Prostate gland (tissue), 2 donors: ENCODE measurements at regions not wholly inside any gene's neighbourhood (a gene's known extent, or its start where the extent isn't known, plus 50 kb on each side); places are given as distances from the start of the nearest gene placed in this dataset.

Source experiments
- DNase-seq: peaks from one replicate; pipeline ENCODE4 v3.0.0-alpha.2; 2019; ENCODE audit warnings: low spot score
- H3K27ac ChIP-seq, 2 donors: fragments of 200-600 bp; sonication (generic); 2 replicates each; pipeline ENCODE4 v1.5.1; 2017 to 2019
- H3K27me3 ChIP-seq: fragments of 200-600 bp; sonication (generic); replicated peaks from 2 replicates; pipeline ENCODE4 v1.5.1; 2019; ENCODE audit not compliant: insufficient read depth
- H3K36me3 ChIP-seq, 2 donors: fragments of 200-600 bp; sonication (generic); 1 replicate in 1 of 2; 2 replicates in 1 of 2; pipeline versions ENCODE4 v1.5.1 to v1.8.1; 2017 to 2019
- H3K4me1 ChIP-seq: fragments of 200-600 bp; sonication (generic); replicated peaks from 2 replicates; pipeline ENCODE4 v1.5.1; 2019
- H3K4me3 ChIP-seq, 2 donors: fragments of 200-600 bp; sonication (generic); 2 replicates each; pipeline ENCODE4 v1.5.1; 2017 to 2019
- H3K9me3 ChIP-seq: fragments of 200-600 bp; sonication (generic); 2 replicates; pipeline ENCODE4 v1.5.1; 2017
- POLR2A ChIP-seq: fragments of 450-650 bp; IDR thresholded peaks from one replicate; pipeline ENCODE4 v1.6.1; 2016; ENCODE audit warnings: antibody characterized with exemption, mild to moderate bottlenecking
- POLR2AphosphoS5 ChIP-seq: sonication (generic); formaldehyde crosslinking; IDR thresholded peaks from one replicate; pipeline ENCODE4 v1.6.1; 2017; ENCODE audit warnings: antibody characterized with exemption
- WGBS: methylation state at CpG from one replicate; pipeline ENCODE4 v1.1.5; 2018; 5-methylcytosine and 5-hydroxymethylcytosine counted together
- intact Hi-C: fragments of 100-400 bp; cut with DNase I; formaldehyde crosslinking; loops from one replicate; pipeline ENCODE4 v1.14.2; 2022
- TF ChIP-seq, protein P1 (sequence below), 4 experiments: fragments of 200-600 bp in 2 of 4; fragments of 450-650 bp in 2 of 4; sonication (generic) in 2 of 4; IDR thresholded peaks; 1 replicate in 3 of 4; 2 replicates in 1 of 4; pipeline ENCODE4 v1.5.1; 2016 to 2019; ENCODE audit warnings: antibody characterized with exemption in 4 of 4, mild to moderate bottlenecking in 2 of 4, moderate library complexity in 2 of 4

DNA sequence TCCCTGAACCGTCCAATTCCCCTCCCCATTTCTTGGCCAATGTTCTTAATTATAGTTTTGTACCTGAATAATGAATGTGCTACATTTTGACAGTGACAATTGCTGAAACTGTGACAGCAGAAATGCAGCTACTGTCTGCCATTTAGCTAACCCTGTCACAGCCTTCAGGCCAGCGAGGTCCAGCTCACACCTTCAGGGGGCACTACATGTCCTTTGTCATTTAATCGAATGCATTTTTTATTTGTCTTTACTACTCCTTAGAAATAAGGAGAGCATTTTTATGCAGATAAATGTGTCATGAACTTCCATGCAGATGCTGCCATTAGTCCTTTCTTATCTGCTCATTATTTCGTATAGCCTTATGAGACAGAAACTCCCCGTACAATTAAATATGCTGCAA lies 159.9 kb downstream of the MZT1 start:
- no peaks in the 10 kb centered on the region for H3K36me3 ChIP-seq
- no peaks in the 10 kb centered on the region for H3K27me3 ChIP-seq
- no peaks in the 10 kb centered on the region for H3K9me3 ChIP-seq
- no peaks in the 10 kb centered on the region for H3K4me1 ChIP-seq
- TF ChIP-seq, protein P1, sequence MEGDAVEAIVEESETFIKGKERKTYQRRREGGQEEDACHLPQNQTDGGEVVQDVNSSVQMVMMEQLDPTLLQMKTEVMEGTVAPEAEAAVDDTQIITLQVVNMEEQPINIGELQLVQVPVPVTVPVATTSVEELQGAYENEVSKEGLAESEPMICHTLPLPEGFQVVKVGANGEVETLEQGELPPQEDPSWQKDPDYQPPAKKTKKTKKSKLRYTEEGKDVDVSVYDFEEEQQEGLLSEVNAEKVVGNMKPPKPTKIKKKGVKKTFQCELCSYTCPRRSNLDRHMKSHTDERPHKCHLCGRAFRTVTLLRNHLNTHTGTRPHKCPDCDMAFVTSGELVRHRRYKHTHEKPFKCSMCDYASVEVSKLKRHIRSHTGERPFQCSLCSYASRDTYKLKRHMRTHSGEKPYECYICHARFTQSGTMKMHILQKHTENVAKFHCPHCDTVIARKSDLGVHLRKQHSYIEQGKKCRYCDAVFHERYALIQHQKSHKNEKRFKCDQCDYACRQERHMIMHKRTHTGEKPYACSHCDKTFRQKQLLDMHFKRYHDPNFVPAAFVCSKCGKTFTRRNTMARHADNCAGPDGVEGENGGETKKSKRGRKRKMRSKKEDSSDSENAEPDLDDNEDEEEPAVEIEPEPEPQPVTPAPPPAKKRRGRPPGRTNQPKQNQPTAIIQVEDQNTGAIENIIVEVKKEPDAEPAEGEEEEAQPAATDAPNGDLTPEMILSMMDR (IDR thresholded peaks at IDR 0.05) = no peak
- TF ChIP-seq POLR2AphosphoS5 (no peak), POLR2A (no peak)
- WGBS = 83% methylated on average over 5 of the region's 5 CpGs
- DNase-seq = no peak
- no peak overlapping the region for H3K4me3 ChIP-seq
- H3K27ac ChIP-seq = no peak overlapping the region
- intact Hi-C loops = no loop called here

DNA sequence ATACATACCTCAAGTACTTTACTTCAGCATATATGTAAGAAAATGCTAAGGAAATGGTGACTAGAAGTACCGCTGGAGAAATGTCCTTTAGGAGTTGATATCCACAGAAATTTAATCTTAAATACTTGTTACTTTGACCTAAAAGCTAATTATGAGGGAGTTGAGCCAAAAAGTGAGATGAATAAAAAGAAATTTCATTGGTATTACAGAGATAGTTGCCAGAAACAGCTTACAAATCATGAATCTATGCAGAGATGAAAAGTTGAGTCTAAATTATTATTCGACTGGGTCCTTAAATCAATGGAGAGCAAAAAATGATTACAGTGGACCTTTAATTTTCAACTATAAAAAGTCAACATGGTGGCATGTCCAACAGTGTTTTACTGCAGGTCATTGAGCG lies 160.9 kb downstream of the MZT1 start:
- intact Hi-C loops = no loop called here
- no peak for TF ChIP-seq POLR2A
- no peak for TF ChIP-seq POLR2AphosphoS5
- TF ChIP-seq, protein P1 (IDR thresholded peaks at IDR 0.05) = no peak
- no peak overlapping the region for H3K27ac ChIP-seq
- H3K4me3 ChIP-seq = no peak overlapping the region
- WGBS = 91% methylated on average over 3 of the region's 3 CpGs
- H3K9me3 ChIP-seq = no peaks in the 10 kb centered on the region
- H3K4me1 ChIP-seq = no peaks in the 10 kb centered on the region
- no peak for DNase-seq
- H3K27me3 ChIP-seq = no peaks in the 10 kb centered on the region
- H3K36me3 ChIP-seq = no peaks in the 10 kb centered on the region

DNA sequence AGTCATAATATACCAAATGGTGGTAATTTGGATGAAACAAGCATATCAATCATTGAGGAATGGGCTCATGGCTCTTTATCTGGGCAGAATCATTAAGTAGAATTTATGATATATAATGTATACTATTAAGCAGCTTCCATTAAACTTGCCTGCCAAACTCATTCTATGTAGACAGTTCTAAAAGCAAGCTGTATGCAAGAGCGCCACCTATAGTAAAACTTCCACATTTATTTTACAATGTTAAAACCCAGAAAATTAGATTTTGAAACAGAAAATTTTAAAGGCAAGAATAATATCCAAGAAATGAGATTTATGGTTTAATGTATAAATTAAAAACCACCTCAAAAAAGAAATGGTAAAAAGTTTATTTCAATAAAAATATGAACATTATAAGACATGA lies 161.5 kb downstream of the MZT1 start:
- Histone ChIP-seq H3K4me3 (no peak overlapping the region), H3K4me1 (no peaks in the 10 kb centered on the region), H3K27me3 (no peaks in the 10 kb centered on the region), H3K36me3 (no peaks in the 10 kb centered on the region), H3K27ac (no peak overlapping the region), H3K9me3 (no peaks in the 10 kb centered on the region)
- WGBS = 50% methylated on average over 1 of the region's 1 CpG
- intact Hi-C loops = no loop called here
- no peak for DNase-seq
- no peak for TF ChIP-seq POLR2AphosphoS5
- TF ChIP-seq, protein P1 (IDR thresholded peaks at IDR 0.05) = peak in 3 of 4 experiments; percentile 38 to 59 (median 51)

DNA sequence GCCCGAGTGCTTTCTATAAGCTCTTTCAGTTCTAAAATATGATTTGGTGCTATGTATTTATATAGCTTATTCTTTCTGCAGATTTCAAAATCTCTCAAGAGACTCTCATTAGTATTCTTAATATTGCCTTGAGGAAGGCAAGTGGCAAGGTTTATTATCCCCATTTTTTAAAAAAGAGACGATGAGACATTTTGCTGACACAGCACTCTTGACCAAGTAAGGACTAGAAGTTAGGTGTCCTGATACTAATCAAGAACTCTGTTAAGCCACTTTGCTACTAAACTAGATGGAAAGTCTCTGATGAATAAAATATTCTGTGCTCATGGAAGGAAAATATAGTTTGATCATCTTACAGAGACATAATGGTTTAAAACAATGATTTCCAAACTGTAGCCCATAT lies 164.7 kb downstream of the MZT1 start:
- H3K27ac ChIP-seq = no peak overlapping the region
- no peaks in the 10 kb centered on the region for H3K36me3 ChIP-seq
- DNase-seq = no peak
- 91% methylated on average over 2 of the region's 2 CpGs for WGBS
- no peak overlapping the region for H3K4me3 ChIP-seq
- H3K4me1 ChIP-seq = no peaks in the 10 kb centered on the region
- intact Hi-C loops = no loop called here
- H3K9me3 ChIP-seq = no peaks in the 10 kb centered on the region
- TF ChIP-seq, protein P1 (IDR thresholded peaks at IDR 0.05) = no peak
- TF ChIP-seq POLR2AphosphoS5 (no peak), POLR2A (no peak)
- H3K27me3 ChIP-seq = no peaks in the 10 kb centered on the region

- intact Hi-C loops = no loop called here
- TF ChIP-seq, protein P1 (IDR thresholded peaks at IDR 0.05) = no peak
- TF ChIP-seq POLR2A (no peak), POLR2AphosphoS5 (no peak)
- H3K9me3 ChIP-seq = no peaks in the 10 kb centered on the region
Measured at GRCh38 chr13:72561791-72562190, 165.6 kb downstream of the MZT1 start.

More at GRCh38 chr13:72561791-72562190, 165.6 kb downstream of the MZT1 start:
- Histone ChIP-seq H3K4me3 (no peak overlapping the region), H3K27me3 (no peaks in the 10 kb centered on the region), H3K4me1 (no peaks in the 10 kb centered on the region), H3K27ac (no peak overlapping the region), H3K36me3 (no peaks in the 10 kb centered on the region)
- 20% methylated on average over 2 of the region's 2 CpGs for WGBS
- no peak for DNase-seq
